Hepatocyte (in vitro differentiated cells): ENCODE measurements at regions not wholly inside any gene's neighbourhood (a gene's known extent, or its start where the extent isn't known, plus 50 kb on each side); places are given as distances from the start of the nearest gene placed in this dataset.

Experiments used
- DNase-seq: peaks from one replicate; pipeline ENCODE4 v3.0.0-alpha.2; 2016; ENCODE audit warnings: low spot score
- H2AFZ ChIP-seq: fragments of 200-600 bp; sonication (generic); 2 replicates; pipeline ENCODE4 v1.6.0; 2016; ENCODE audit warnings: antibody characterized with exemption, mild to moderate bottlenecking
- H3K27ac ChIP-seq: fragments of 200-600 bp; sonication (generic); 2 replicates; pipeline ENCODE4 v1.5.1; 2016; ENCODE audit warnings: mild to moderate bottlenecking
- H3K27me3 ChIP-seq: fragments of 200-600 bp; sonication (generic); 2 replicates; pipeline ENCODE4 v1.6.1; 2016
- H3K36me3 ChIP-seq: fragments of 200-600 bp; sonication (generic); replicated peaks from 2 replicates; pipeline ENCODE4 v1.5.1; 2016; ENCODE audit warnings: low read depth; ENCODE audit not compliant: insufficient read depth
- H3K4me1 ChIP-seq: fragments of 200-600 bp; sonication (generic); 2 replicates; pipeline ENCODE4 v1.5.1; 2016; ENCODE audit warnings: mild to moderate bottlenecking, moderate library complexity; ENCODE audit not compliant: insufficient read depth
- H3K4me2 ChIP-seq: fragments of 200-600 bp; sonication (generic); 2 replicates; pipeline ENCODE4 v1.6.0; 2016
- H3K4me3 ChIP-seq: fragments of 200-600 bp; sonication (generic); 2 replicates; pipeline ENCODE4 v1.5.1; 2016; ENCODE audit warnings: mild to moderate bottlenecking
- H3K79me2 ChIP-seq: fragments of 200-600 bp; sonication (generic); 2 replicates; pipeline ENCODE4 v1.6.0; 2017; ENCODE audit warnings: mild to moderate bottlenecking
- H3K9me2 ChIP-seq: fragments of 200-600 bp; sonication (generic); replicated peaks from 2 replicates; pipeline ENCODE4 v1.6.0; 2017; ENCODE audit warnings: mild to moderate bottlenecking; ENCODE audit not compliant: insufficient read depth
- H3K9me3 ChIP-seq: fragments of 200-600 bp; sonication (generic); 2 replicates; pipeline ENCODE4 v1.5.1; 2016; ENCODE audit warnings: low read depth, mild to moderate bottlenecking
- H4K20me1 ChIP-seq: fragments of 200-600 bp; sonication (generic); 2 replicates; pipeline ENCODE4 v1.6.0; 2016; ENCODE audit warnings: mild to moderate bottlenecking; ENCODE audit not compliant: insufficient read depth, poor library complexity, severe bottlenecking
- EZH2 ChIP-seq: fragments of 200-600 bp; sonication (generic); IDR thresholded peaks from 2 replicates; pipeline ENCODE4 v1.6.1; 2016; ENCODE audit warnings: antibody characterized with exemption, mild to moderate bottlenecking, borderline replicate concordance
- EZH2phosphoT487 ChIP-seq: fragments of 200-600 bp; sonication (generic); IDR thresholded peaks from one replicate; pipeline ENCODE4 v1.6.1; 2018; ENCODE audit warnings: antibody characterized with exemption, mild to moderate bottlenecking, low read depth, moderate library complexity; ENCODE audit not compliant: unreplicated experiment, severe bottlenecking
- WGBS: methylation state at CpG from one replicate; pipeline ENCODE4 v1.1.6; 2016; ENCODE audit warnings: low lambda C conversion rate; ENCODE audit errors: missing lambda C conversion rate; 5-methylcytosine and 5-hydroxymethylcytosine counted together
- TF ChIP-seq, protein P1 (sequence below): fragments of 200-600 bp; sonication (generic); IDR thresholded peaks from 2 replicates; pipeline ENCODE4 v1.5.1; 2016; ENCODE audit warnings: antibody characterized with exemption, mild to moderate bottlenecking; ENCODE audit not compliant: poor library complexity

DNA sequence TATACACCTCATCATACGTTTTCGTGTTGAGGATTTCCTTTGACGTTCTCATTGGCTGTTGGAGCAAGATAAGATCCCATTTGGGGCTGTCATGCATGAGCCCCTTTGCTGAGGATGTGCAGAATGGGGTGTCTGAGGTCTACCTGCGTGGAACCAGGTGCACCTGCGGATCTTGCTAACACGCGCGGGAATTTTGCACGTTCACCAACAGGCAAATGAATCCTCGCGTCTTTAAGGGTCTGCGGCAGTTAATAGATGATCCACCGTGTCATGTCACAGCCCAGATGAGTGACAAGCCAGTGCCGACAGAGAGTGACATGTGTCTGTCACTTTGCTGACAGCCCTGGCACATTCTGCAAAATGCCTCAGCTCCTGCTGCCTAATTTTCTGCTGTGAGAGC, 56.3 kb upstream of the SHOX start:
- H3K27ac ChIP-seq = no peak overlapping the region
- no peaks in the 10 kb centered on the region for H3K36me3 ChIP-seq
- no peak for DNase-seq
- no peak overlapping the region for H2AFZ ChIP-seq
- H3K79me2 ChIP-seq = no peaks in the 10 kb centered on the region
- TF ChIP-seq, protein P1, sequence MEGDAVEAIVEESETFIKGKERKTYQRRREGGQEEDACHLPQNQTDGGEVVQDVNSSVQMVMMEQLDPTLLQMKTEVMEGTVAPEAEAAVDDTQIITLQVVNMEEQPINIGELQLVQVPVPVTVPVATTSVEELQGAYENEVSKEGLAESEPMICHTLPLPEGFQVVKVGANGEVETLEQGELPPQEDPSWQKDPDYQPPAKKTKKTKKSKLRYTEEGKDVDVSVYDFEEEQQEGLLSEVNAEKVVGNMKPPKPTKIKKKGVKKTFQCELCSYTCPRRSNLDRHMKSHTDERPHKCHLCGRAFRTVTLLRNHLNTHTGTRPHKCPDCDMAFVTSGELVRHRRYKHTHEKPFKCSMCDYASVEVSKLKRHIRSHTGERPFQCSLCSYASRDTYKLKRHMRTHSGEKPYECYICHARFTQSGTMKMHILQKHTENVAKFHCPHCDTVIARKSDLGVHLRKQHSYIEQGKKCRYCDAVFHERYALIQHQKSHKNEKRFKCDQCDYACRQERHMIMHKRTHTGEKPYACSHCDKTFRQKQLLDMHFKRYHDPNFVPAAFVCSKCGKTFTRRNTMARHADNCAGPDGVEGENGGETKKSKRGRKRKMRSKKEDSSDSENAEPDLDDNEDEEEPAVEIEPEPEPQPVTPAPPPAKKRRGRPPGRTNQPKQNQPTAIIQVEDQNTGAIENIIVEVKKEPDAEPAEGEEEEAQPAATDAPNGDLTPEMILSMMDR = no peak
- no peak for TF ChIP-seq EZH2phosphoT487
- TF ChIP-seq EZH2 = no peak
- no peaks in the 10 kb centered on the region for H3K27me3 ChIP-seq
- H3K4me2 ChIP-seq = no peak overlapping the region
- H3K4me3 ChIP-seq = no peak overlapping the region
- no peaks in the 10 kb centered on the region for H3K9me2 ChIP-seq
- no peaks in the 10 kb centered on the region for H4K20me1 ChIP-seq
- 81% methylated on average over 14 of the region's 14 CpGs for WGBS
- H3K4me1 ChIP-seq = no peaks in the 10 kb centered on the region
- H3K9me3 ChIP-seq = no peaks in the 10 kb centered on the region

DNA sequence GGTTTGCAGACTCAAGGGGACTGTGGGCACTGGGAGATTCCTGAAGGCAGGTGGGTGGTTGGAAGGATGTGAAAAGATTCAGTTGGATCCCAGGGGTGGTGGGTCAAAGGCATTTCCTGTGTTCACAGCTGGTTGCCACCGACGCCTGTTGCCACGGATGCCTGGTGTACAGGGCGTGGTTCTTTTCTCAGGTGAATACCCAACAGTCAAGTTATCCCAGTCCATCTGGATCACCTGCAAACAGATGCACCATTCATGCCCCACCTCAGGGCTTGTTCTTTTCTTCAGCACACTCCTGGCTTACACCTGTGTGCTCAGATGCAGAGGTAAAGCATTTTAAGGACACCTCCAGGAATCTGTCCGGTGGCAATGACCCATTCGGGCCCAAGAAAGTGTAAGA, 55.8 kb upstream of the SHOX start:
- Histone ChIP-seq H3K79me2 (no peaks in the 10 kb centered on the region), H3K9me3 (no peaks in the 10 kb centered on the region), H3K4me3 (no peak overlapping the region), H2AFZ (no peak overlapping the region), H3K9me2 (no peaks in the 10 kb centered on the region), H3K27me3 (no peaks in the 10 kb centered on the region), H3K4me1 (no peaks in the 10 kb centered on the region), H3K27ac (no peak overlapping the region), H4K20me1 (no peaks in the 10 kb centered on the region), H3K36me3 (no peaks in the 10 kb centered on the region), H3K4me2 (no peak overlapping the region)
- TF ChIP-seq, protein P1 = no peak
- TF ChIP-seq EZH2 (no peak), EZH2phosphoT487 (no peak)
- no peak for DNase-seq
- 58% methylated on average over 6 of the region's 6 CpGs for WGBS

DNA sequence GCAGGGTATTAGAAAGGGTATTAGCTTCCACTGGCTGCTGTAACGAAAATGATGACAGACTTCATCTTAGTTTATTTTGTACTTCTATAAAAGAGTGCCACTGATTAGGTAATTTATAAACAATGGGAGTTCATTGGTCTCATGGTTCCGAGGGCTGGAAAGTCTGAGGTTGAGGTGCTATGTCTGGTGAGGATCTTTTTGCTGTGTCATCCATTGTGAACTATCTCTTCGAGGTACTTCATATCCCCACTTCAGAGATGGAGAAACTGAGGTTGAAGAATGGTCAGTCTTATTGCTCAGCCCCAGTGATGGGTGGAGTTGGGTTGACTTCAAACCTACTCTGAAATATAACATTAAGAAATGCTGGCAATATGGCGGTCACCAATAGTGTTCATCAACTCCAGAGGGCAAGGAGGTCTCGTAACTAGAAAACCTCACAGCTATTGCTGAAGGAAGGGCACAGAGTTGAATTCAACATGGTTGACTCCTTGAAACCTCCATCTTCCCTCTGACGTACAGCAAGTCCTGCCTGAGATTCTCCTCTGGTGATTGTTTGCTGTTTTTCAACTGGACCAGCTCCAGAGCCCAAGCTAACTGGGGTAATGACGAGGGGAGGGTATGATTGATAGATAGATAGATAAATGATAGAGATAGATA, 53.6 kb upstream of the SHOX start:
- Histone ChIP-seq H3K4me3 (no peak overlapping the region), H3K79me2 (no peaks in the 10 kb centered on the region), H3K9me3 (no peaks in the 10 kb centered on the region), H2AFZ (no peak overlapping the region), H3K4me2 (no peak overlapping the region), H3K27me3 (no peaks in the 10 kb centered on the region), H4K20me1 (no peaks in the 10 kb centered on the region), H3K36me3 (no peaks in the 10 kb centered on the region), H3K9me2 (no peaks in the 10 kb centered on the region), H3K4me1 (no peaks in the 10 kb centered on the region), H3K27ac (no peak overlapping the region)
- 80% methylated on average over 7 of the region's 7 CpGs for WGBS
- no peak for DNase-seq
- TF ChIP-seq, protein P1 = no peak
- no peak for TF ChIP-seq EZH2phosphoT487
- TF ChIP-seq EZH2 = no peak

DNA sequence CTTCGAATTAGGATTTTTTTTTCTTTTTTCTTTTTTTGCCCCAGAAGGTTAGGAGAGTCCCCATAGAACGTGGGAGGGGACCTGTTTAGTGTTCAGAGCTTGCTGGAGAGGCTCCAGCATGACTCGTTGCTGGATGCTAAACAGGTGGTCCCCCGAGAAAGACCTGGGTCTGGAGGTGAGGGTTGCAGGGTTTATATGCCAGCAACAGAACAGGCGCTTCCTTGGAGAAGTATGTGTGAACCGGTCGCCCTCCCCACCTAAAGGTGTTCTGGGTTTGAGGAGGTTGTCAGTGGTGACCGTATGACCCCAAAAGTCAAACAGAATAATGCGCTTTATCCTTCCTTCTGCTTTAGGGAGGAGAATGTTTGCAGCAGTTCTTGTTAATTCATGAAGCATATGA, 52.1 kb upstream of the SHOX start:
- TF ChIP-seq EZH2phosphoT487 (no peak), EZH2 (no peak)
- TF ChIP-seq, protein P1 = no peak
- Histone ChIP-seq H3K27ac (no peak overlapping the region), H3K9me3 (no peaks in the 10 kb centered on the region), H3K9me2 (no peaks in the 10 kb centered on the region), H3K4me3 (no peak overlapping the region), H3K79me2 (no peaks in the 10 kb centered on the region), H3K4me2 (no peak overlapping the region), H4K20me1 (no peaks in the 10 kb centered on the region), H2AFZ (no peak overlapping the region), H3K36me3 (no peaks in the 10 kb centered on the region), H3K27me3 (no peaks in the 10 kb centered on the region), H3K4me1 (no peaks in the 10 kb centered on the region)
- no peak for DNase-seq
- 58% methylated on average over 9 of the region's 9 CpGs for WGBS
